ENCODE measurements at regions not wholly inside any gene's neighbourhood (a gene's known extent, or its start where the extent isn't known, plus 50 kb on each side); places are given as distances from the start of the nearest gene placed in this dataset.
"Not testable (repeated sequence)": the region's sequence is repeated elsewhere in the genome, so short reads cannot be mapped to it uniquely, and the experiment has no call there.

- no peaks in the 10 kb centered on the region for H3K27me3 ChIP-seq (ENCODE audit: control insufficient read depth in 3 of 3, insufficient read depth in 3 of 3, low read length in 2 of 3)
- H3K9me3 ChIP-seq (ENCODE audit: control insufficient read depth in 4 of 4, insufficient read depth in 3 of 4, low read length in 3 of 4) = no peaks in the 10 kb centered on the region
- no peak overlapping the region for H3K27ac ChIP-seq (ENCODE audit: low read depth in 1 of 2, low read length in 1 of 2)
- DNase-seq (no peak), ATAC-seq (ENCODE audit: insufficient read depth, low FRiP score) (no peak)
- peaks cover 0 to 8% (median 0%) of the 10 kb centered on the region in 5 donors for H3K4me1 ChIP-seq (ENCODE audit: control insufficient read depth in 5 of 5, insufficient read depth in 5 of 5, low read length in 5 of 5)
- TF ChIP-seq, protein P1, sequence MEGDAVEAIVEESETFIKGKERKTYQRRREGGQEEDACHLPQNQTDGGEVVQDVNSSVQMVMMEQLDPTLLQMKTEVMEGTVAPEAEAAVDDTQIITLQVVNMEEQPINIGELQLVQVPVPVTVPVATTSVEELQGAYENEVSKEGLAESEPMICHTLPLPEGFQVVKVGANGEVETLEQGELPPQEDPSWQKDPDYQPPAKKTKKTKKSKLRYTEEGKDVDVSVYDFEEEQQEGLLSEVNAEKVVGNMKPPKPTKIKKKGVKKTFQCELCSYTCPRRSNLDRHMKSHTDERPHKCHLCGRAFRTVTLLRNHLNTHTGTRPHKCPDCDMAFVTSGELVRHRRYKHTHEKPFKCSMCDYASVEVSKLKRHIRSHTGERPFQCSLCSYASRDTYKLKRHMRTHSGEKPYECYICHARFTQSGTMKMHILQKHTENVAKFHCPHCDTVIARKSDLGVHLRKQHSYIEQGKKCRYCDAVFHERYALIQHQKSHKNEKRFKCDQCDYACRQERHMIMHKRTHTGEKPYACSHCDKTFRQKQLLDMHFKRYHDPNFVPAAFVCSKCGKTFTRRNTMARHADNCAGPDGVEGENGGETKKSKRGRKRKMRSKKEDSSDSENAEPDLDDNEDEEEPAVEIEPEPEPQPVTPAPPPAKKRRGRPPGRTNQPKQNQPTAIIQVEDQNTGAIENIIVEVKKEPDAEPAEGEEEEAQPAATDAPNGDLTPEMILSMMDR (IDR thresholded peaks at IDR 0.05; ENCODE audit: control extremely low read depth, extremely low read depth) = no peak
- no peaks in the 10 kb centered on the region for H3K36me3 ChIP-seq (ENCODE audit: control insufficient read depth in 4 of 4, insufficient read depth in 4 of 4, low read length in 4 of 4)
- H3K4me3 ChIP-seq = no peak overlapping the region
- H3K9ac ChIP-seq (ENCODE audit: insufficient read depth in 1 of 2, low read length in 2 of 2) = no peak overlapping the region
- WGBS, 2 donors = 91 to 92% methylated on average over 3 of the region's 3 CpGs
These were observed 69.4 kb upstream of the PIP4K2A start for GRCh38 chr10:22783807-22784206.

GRCh38 chr10:22780474-22780885 is 66.1 kb upstream of the PIP4K2A start:
- Histone ChIP-seq H3K4me1 (ENCODE audit: control insufficient read depth in 5 of 5, insufficient read depth in 5 of 5, low read length in 5 of 5) (peaks cover 0 to 8% (median 0%) of the 10 kb centered on the region in 5 donors), H3K9me3 (ENCODE audit: control insufficient read depth in 4 of 4, insufficient read depth in 3 of 4, low read length in 3 of 4) (no peaks in the 10 kb centered on the region), H3K27me3 (ENCODE audit: control insufficient read depth in 3 of 3, insufficient read depth in 3 of 3, low read length in 2 of 3) (no peaks in the 10 kb centered on the region), H3K4me3 (no peak overlapping the region), H3K9ac (ENCODE audit: insufficient read depth in 1 of 2, low read length in 2 of 2) (no peak overlapping the region), H3K27ac (ENCODE audit: low read depth in 1 of 2, low read length in 1 of 2) (no peak overlapping the region), H3K36me3 (ENCODE audit: control insufficient read depth in 4 of 4, insufficient read depth in 4 of 4, low read length in 4 of 4) (no peaks in the 10 kb centered on the region)
- no peak for ATAC-seq (ENCODE audit: insufficient read depth, low FRiP score)
- DNase-seq = no peak
- 85 to 88% methylated on average over 5 of the region's 5 CpGs for WGBS, 2 donors
- TF ChIP-seq, protein P1 (IDR thresholded peaks at IDR 0.05; ENCODE audit: control extremely low read depth, extremely low read depth) = no peak

DNA sequence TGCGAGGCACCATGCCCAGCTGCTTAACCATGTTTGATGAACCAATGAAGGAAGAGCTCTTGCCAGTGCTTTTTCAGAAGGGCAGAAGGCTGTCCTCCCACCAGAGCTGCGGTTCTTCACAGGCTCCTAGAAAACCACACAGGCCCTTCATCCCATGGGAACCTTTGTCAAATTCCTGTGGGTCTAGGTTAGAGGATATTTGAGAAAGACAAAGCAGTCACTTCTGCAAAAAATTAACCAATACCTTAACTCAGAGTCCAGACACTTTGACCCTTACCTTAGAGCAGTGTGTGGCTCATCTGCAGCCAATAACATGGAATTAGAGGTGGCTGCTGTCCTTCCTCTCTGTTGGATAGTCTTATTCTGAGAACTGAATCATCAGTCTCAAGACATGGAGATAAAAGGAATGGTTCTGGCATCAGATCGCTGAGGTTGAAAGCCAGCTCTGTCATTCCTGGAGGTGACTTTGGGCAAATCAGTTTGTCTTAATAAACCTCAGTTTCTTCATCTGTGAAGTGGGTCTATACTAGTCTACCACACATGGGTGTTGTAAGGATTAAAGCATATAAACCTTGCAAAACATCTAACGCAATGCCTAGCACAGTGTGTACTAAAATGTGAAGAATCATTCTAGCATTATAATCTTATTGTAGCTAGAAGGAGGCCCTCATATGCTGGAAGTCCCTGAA is 65.1 kb upstream of the PIP4K2A start:
- TF ChIP-seq, protein P1 (IDR thresholded peaks at IDR 0.05; ENCODE audit: control extremely low read depth, extremely low read depth) = no peak
- no peaks in the 10 kb centered on the region for H3K9me3 ChIP-seq (ENCODE audit: control insufficient read depth in 4 of 4, insufficient read depth in 3 of 4, low read length in 3 of 4)
- no peak overlapping the region for H3K4me3 ChIP-seq
- no peaks in the 10 kb centered on the region for H3K36me3 ChIP-seq (ENCODE audit: control insufficient read depth in 4 of 4, insufficient read depth in 4 of 4, low read length in 4 of 4)
- peaks cover 0 to 8% (median 0%) of the 10 kb centered on the region in 5 donors for H3K4me1 ChIP-seq (ENCODE audit: control insufficient read depth in 5 of 5, insufficient read depth in 5 of 5, low read length in 5 of 5)
- H3K27me3 ChIP-seq (ENCODE audit: control insufficient read depth in 3 of 3, insufficient read depth in 3 of 3, low read length in 2 of 3) = no peaks in the 10 kb centered on the region
- WGBS, 2 donors = 89 to 93% methylated on average over 4 of the region's 4 CpGs
- DNase-seq = no peak
- no peak for ATAC-seq (ENCODE audit: insufficient read depth, low FRiP score)
- H3K27ac ChIP-seq (ENCODE audit: low read depth in 1 of 2, low read length in 1 of 2) = no peak overlapping the region
- H3K9ac ChIP-seq (ENCODE audit: insufficient read depth in 1 of 2, low read length in 2 of 2) = no peak overlapping the region

GRCh38 chr10:22774102-22774501 is 59.7 kb upstream of the PIP4K2A start:
- no peak for DNase-seq
- H3K27me3 ChIP-seq (ENCODE audit: control insufficient read depth in 3 of 3, insufficient read depth in 3 of 3, low read length in 2 of 3) = peaks cover 0 to under 1% (median 0%) of the 10 kb centered on the region in 3 donors
- H3K36me3 ChIP-seq (ENCODE audit: control insufficient read depth in 4 of 4, insufficient read depth in 4 of 4, low read length in 4 of 4) = no peaks in the 10 kb centered on the region
- no peak overlapping the region for H3K9ac ChIP-seq (ENCODE audit: insufficient read depth in 1 of 2, low read length in 2 of 2)
- H3K4me1 ChIP-seq (ENCODE audit: control insufficient read depth in 5 of 5, insufficient read depth in 5 of 5, low read length in 5 of 5) = no peaks in the 10 kb centered on the region
- TF ChIP-seq, protein P1 (IDR thresholded peaks at IDR 0.05; ENCODE audit: control extremely low read depth, extremely low read depth) = no peak
- no peak overlapping the region for H3K4me3 ChIP-seq
- no peak for ATAC-seq (ENCODE audit: insufficient read depth, low FRiP score)
- no peak overlapping the region for H3K27ac ChIP-seq (ENCODE audit: low read depth in 1 of 2, low read length in 1 of 2)
- 95 to 96% methylated on average over 1 of the region's 1 CpG for WGBS, 2 donors
- no peaks in the 10 kb centered on the region for H3K9me3 ChIP-seq (ENCODE audit: control insufficient read depth in 4 of 4, insufficient read depth in 3 of 4, low read length in 3 of 4)

DNA sequence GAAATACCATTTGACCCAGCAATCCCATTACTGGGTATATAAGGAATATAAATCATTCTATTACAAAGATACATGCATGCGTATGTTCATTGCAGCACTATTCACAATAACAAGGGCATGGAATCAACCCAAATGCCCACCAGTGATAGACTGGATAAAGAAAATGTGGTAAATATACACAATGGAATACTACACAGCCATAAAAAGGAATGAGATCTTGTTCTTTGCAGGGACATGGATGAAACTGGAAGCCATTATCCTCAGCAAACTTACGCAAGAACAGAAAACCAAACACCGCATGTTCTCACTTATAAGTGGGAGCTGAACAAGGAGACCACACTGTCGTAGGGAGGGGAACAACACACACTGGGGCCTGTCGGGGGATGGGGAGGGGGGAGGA is 57.3 kb upstream of the PIP4K2A start:
- H3K36me3 ChIP-seq (ENCODE audit: control insufficient read depth in 4 of 4, insufficient read depth in 4 of 4, low read length in 4 of 4); H3K9me3 ChIP-seq (ENCODE audit: control insufficient read depth in 4 of 4, insufficient read depth in 3 of 4, low read length in 3 of 4); H3K4me1 ChIP-seq (ENCODE audit: control insufficient read depth in 5 of 5, insufficient read depth in 5 of 5, low read length in 5 of 5); H3K9ac ChIP-seq (ENCODE audit: insufficient read depth in 1 of 2, low read length in 2 of 2); ATAC-seq (ENCODE audit: insufficient read depth, low FRiP score); H3K27ac ChIP-seq (ENCODE audit: low read depth in 1 of 2, low read length in 1 of 2); H3K4me3 ChIP-seq; DNase-seq; H3K27me3 ChIP-seq (ENCODE audit: control insufficient read depth in 3 of 3, insufficient read depth in 3 of 3, low read length in 2 of 3): not testable (repeated sequence)
- 95% methylated on average over 5 of the region's 5 CpGs for WGBS, 2 donors

Measured in lung (tissue), 11 donors.